SU-DHL-6 (cell line): ENCODE measurements at regions not wholly inside any gene's neighbourhood (a gene's known extent, or its start where the extent isn't known, plus 50 kb on each side); places are given as distances from the start of the nearest gene placed in this dataset.

Experiments used
- H2AFZ ChIP-seq: fragments of 200-600 bp; sonication (generic); 2 replicates; pipeline ENCODE4 v1.6.1; 2014; ENCODE audit warnings: low read depth, mild to moderate bottlenecking, moderate library complexity, mixed read lengths, antibody characterized with exemption, low read length; ENCODE audit not compliant: severe bottlenecking
- H3F3A ChIP-seq: fragments of 200-600 bp; shearing (Covaris generic); 2 replicates; pipeline ENCODE4 v1.6.0; 2016; ENCODE audit warnings: antibody characterized with exemption, mild to moderate bottlenecking; ENCODE audit not compliant: insufficient read depth
- H3K27ac ChIP-seq: fragments of 200-600 bp; sonication (generic); 2 replicates; pipeline ENCODE4 v1.5.1; 2016; ENCODE audit warnings: low read depth, mild to moderate bottlenecking, low read length, moderate library complexity, mixed read lengths
- H3K27me3 ChIP-seq: fragments of 200-600 bp; sonication (generic), shearing (Covaris generic); 2 replicates; pipeline ENCODE4 v1.6.0; 2014; ENCODE audit warnings: mild to moderate bottlenecking, low read length
- H3K36me3 ChIP-seq: fragments of 200-600 bp; sonication (generic); 2 replicates; pipeline ENCODE4 v1.6.1; 2014; ENCODE audit warnings: mild to moderate bottlenecking, low read length, mixed read lengths
- H3K4me2 ChIP-seq: fragments of 300-600, 200-600 bp; shearing (Covaris generic), sonication (generic); 2 replicates; pipeline ENCODE4 v1.6.0; 2014; ENCODE audit warnings: low read length, low read depth, mild to moderate bottlenecking; ENCODE audit not compliant: poor library complexity, severe bottlenecking
- H3K4me3 ChIP-seq: fragments of 200-600 bp; sonication (generic); 2 replicates; pipeline ENCODE4 v1.5.1; 2014; ENCODE audit warnings: antibody characterized with exemption, low read length, mild to moderate bottlenecking, mixed read lengths; ENCODE audit not compliant: insufficient read depth, poor library complexity, severe bottlenecking
- H3K79me2 ChIP-seq: fragments of 200-600 bp; sonication (generic); 2 replicates; pipeline ENCODE4 v1.6.1; 2014; ENCODE audit warnings: mild to moderate bottlenecking, low read length, moderate library complexity; ENCODE audit not compliant: insufficient read depth
- H3K9ac ChIP-seq: fragments of 200-600 bp; sonication (generic); 2 replicates; pipeline ENCODE4 v1.7.0; 2014; ENCODE audit warnings: mild to moderate bottlenecking, low read length
- H3K9me2 ChIP-seq: fragments of 200-600 bp; sonication (generic); replicated peaks from 2 replicates; pipeline ENCODE4 v1.6.1; 2014; ENCODE audit warnings: low read length; ENCODE audit not compliant: insufficient read depth
- H3K9me3 ChIP-seq: fragments of 200-600 bp; sonication (generic); 2 replicates; pipeline ENCODE4 v1.6.1; 2014; ENCODE audit warnings: low read length, mixed read lengths; ENCODE audit not compliant: insufficient read depth
- H4K20me1 ChIP-seq: fragments of 200-600 bp; sonication (generic); 2 replicates; pipeline ENCODE4 v1.6.1; 2014; ENCODE audit warnings: low read depth, mild to moderate bottlenecking, antibody characterized with exemption, low read length, moderate library complexity, mixed read lengths
- CTCF ChIP-seq: fragments of 200-600 bp; sonication (generic); IDR thresholded peaks from one replicate; pipeline ENCODE4 v1.5.1; 2017; ENCODE audit warnings: antibody characterized with exemption, mild to moderate bottlenecking, low read length, moderate library complexity; ENCODE audit not compliant: insufficient read depth, poor library complexity, severe bottlenecking
- EZH2phosphoT487 ChIP-seq: fragments of 200-600 bp; sonication (generic), shearing (Covaris generic); conservative IDR thresholded peaks from 2 replicates; pipeline ENCODE4 v1.6.1; 2018; ENCODE audit warnings: mild to moderate bottlenecking, antibody characterized with exemption, low read length, moderate library complexity, mixed read lengths

GRCh38 chr5:53323511-53323910 is 156.9 kb upstream of the FST start:
- Histone ChIP-seq H3K9me2 (no peaks in the 10 kb centered on the region; the same call in 1 of the 2 replicates), H3K9me3 (no peaks in the 10 kb centered on the region), H3K36me3 (no peaks in the 10 kb centered on the region), H3K27me3 (no peaks in the 10 kb centered on the region), H2AFZ (no peak overlapping the region), H3K4me2 (no peak overlapping the region), H4K20me1 (no peaks in the 10 kb centered on the region), H3K4me3 (no peak overlapping the region), H3K9ac (no peak overlapping the region), H3F3A (no peaks in the 10 kb centered on the region), H3K27ac (no peak overlapping the region), H3K79me2 (no peaks in the 10 kb centered on the region)
- TF ChIP-seq CTCF: no peak
- TF ChIP-seq EZH2phosphoT487: no peak

DNA sequence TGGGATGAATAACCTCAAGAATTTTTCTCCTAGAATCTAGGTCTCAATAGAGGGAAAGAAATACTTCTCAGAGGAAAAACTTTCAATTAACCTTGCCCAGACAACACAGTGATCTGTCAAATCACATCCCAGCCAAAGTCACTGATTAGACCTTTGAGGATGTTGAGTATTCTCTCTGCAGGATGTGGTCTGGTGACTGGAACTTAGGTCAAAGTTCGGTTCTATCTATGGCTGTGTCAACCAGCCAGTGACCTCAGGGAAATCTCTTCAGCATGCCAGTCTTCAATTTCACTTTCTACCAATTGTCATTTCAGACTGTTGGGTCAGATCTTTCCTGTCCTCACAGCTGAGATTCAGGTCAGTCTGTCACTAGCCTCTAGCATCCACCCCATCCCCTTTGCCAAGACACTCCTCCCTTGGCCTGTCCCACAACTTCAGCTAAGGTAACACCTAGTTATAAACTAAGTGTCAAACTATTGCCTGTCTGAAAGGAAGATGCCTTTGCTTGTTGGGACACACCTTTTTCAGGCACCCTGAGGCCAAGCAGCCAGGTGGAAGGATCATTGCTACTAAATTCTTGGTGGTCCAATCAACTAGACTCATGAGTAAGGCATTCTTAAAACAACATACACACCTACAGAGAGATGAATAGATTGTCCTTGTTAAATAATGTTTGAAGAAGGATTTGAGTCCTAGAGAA is 156.3 kb upstream of the FST start:
- Histone ChIP-seq H3K9me2 (no peaks in the 10 kb centered on the region; the same call in 1 of the 2 replicates), H3K27me3 (no peaks in the 10 kb centered on the region), H4K20me1 (no peaks in the 10 kb centered on the region), H3K9ac (no peak overlapping the region), H3K79me2 (no peaks in the 10 kb centered on the region), H3K27ac (no peak overlapping the region), H2AFZ (no peak overlapping the region), H3K4me2 (no peak overlapping the region), H3K4me3 (no peak overlapping the region), H3K9me3 (no peaks in the 10 kb centered on the region), H3K36me3 (no peaks in the 10 kb centered on the region), H3F3A (no peaks in the 10 kb centered on the region)
- TF ChIP-seq CTCF (no peak), EZH2phosphoT487 (no peak)

DNA sequence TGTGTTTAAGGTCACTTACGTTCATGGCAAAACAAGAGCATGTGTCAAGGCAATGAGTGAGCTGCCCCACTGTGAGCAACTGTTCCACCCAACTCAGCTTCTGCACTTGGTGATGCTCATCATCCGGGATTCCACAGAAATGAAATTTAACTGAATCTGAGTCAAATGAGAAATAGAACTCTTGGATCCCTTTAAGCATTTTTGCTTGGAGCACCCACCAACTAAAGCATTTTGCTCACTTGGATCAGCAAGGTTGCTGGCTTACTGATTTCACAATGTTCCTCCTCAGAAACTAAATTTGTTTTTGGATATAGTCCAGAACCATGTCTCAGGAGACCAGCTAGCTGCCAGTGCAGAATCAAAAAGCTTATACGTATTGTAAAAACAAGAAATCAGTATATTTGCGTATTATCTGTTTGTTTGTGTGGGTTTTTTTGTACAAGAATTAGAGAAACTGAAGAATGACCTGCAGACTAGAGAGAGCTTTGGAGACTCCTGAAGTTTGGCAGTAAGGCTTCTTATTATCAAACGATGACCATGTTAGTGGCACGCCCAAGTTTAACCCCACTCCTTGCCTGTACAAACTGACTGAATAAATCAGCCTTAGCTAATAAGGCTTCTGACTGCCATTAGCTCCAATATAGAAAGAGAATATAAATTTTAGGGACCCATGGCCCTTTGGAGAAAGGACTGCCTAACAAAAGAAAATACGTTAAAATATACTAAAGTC is 153.8 kb upstream of the FST start:
- Histone ChIP-seq H3K9me3 (no peaks in the 10 kb centered on the region), H2AFZ (no peak overlapping the region), H3K4me2 (no peak overlapping the region), H3K4me3 (no peak overlapping the region), H4K20me1 (no peaks in the 10 kb centered on the region), H3F3A (no peaks in the 10 kb centered on the region), H3K9ac (no peak overlapping the region), H3K79me2 (no peaks in the 10 kb centered on the region), H3K9me2 (no peaks in the 10 kb centered on the region; the same call in 1 of the 2 replicates), H3K27me3 (no peaks in the 10 kb centered on the region), H3K36me3 (no peaks in the 10 kb centered on the region), H3K27ac (no peak overlapping the region)
- TF ChIP-seq EZH2phosphoT487: no peak
- TF ChIP-seq CTCF: no peak
